SK-N-SH treated with all-trans-retinoic acid at 6 μM for 48 hours (cell line): ENCODE measurements at regions not wholly inside any gene's neighbourhood (a gene's known extent, or its start where the extent isn't known, plus 50 kb on each side); places are given as distances from the start of the nearest gene placed in this dataset.

ENCODE experiments used
- ATAC-seq: fragments of 200-7000 bp; cut with Tn5 transposase; 3 replicates; pipeline ENCODE4 v1.9.1; 2020; ENCODE audit warnings: mild to moderate bottlenecking, moderate library complexity
- ARNTL ChIP-seq: fragments of 450-650 bp; formaldehyde crosslinking; IDR thresholded peaks from 2 replicates; pipeline ENCODE4 v1.5.0; 2020; ENCODE audit warnings: low read depth, mild to moderate bottlenecking, moderate library complexity, borderline replicate concordance
- BACH2 ChIP-seq: fragments of 250-450 bp; sonication (Bioruptor Pico); IDR thresholded peaks from 2 replicates; pipeline ENCODE4 v1.9.0; 2021; ENCODE audit warnings: mild to moderate bottlenecking, borderline replicate concordance
- CSDC2 ChIP-seq: fragments of 250-450 bp; sonication (Bioruptor Pico); IDR thresholded peaks from 2 replicates; pipeline ENCODE4 v1.5.0; 2020; ENCODE audit warnings: mild to moderate bottlenecking, moderate library complexity
- GLIS3 ChIP-seq: fragments of 250-450 bp; sonication (Bioruptor Pico); IDR thresholded peaks from 2 replicates; pipeline ENCODE4 v1.5.0; 2020; ENCODE audit warnings: mild to moderate bottlenecking, moderate library complexity
- ISL1 ChIP-seq: fragments of 250-450 bp; sonication (Bioruptor Pico); IDR thresholded peaks from 2 replicates; pipeline ENCODE4 v2.1.2; 2022; ENCODE audit warnings: mild to moderate bottlenecking, moderate library complexity
- OSR1 ChIP-seq: fragments of 250-450 bp; sonication (Bioruptor Pico); IDR thresholded peaks from 2 replicates; pipeline ENCODE4 v1.8.0; 2022; ENCODE audit warnings: moderate library complexity, mild to moderate bottlenecking, inconsistent platforms
- POU6F1 ChIP-seq: fragments of 250-450 bp; sonication (Bioruptor Pico); IDR thresholded peaks from 2 replicates; pipeline ENCODE4 v1.8.0; 2021; ENCODE audit warnings: low read depth, mild to moderate bottlenecking, moderate library complexity, borderline replicate concordance
- PPARA ChIP-seq: fragments of 250-450 bp; sonication (Bioruptor Pico); IDR thresholded peaks from 2 replicates; pipeline ENCODE4 v1.5.0; 2020; ENCODE audit warnings: mild to moderate bottlenecking, borderline replicate concordance
- RARB ChIP-seq: fragments of 250-450 bp; sonication (Bioruptor Pico); IDR thresholded peaks from 2 replicates; pipeline ENCODE4 v1.8.0; 2021; ENCODE audit warnings: mild to moderate bottlenecking, moderate library complexity
- SNAI2 ChIP-seq: fragments of 250-450 bp; sonication (Bioruptor Pico); IDR thresholded peaks from 2 replicates; pipeline ENCODE4 v1.5.0; 2020; ENCODE audit warnings: mild to moderate bottlenecking, moderate library complexity
- TOX ChIP-seq: fragments of 250-450 bp; sonication (Bioruptor Pico); IDR thresholded peaks from 2 replicates; pipeline ENCODE4 v1.8.0; 2021; ENCODE audit warnings: mild to moderate bottlenecking, moderate library complexity, borderline replicate concordance
- TSHZ2 ChIP-seq: fragments of 250-450 bp; sonication (Bioruptor Pico); IDR thresholded peaks from 2 replicates; pipeline ENCODE4 v1.5.0; 2020; ENCODE audit warnings: mild to moderate bottlenecking, moderate library complexity
- ZC3H10 ChIP-seq: fragments of 250-450 bp; sonication (Bioruptor Pico); IDR thresholded peaks from 2 replicates; pipeline ENCODE4 v1.5.1; 2021; ENCODE audit warnings: mild to moderate bottlenecking, moderate library complexity
- ZFP3 ChIP-seq: fragments of 250-450 bp; sonication (Bioruptor Pico); IDR thresholded peaks from 2 replicates; pipeline ENCODE4 v1.5.0; 2020; ENCODE audit warnings: mild to moderate bottlenecking, moderate library complexity
- ZFP30 ChIP-seq: fragments of 450-650 bp; formaldehyde crosslinking; IDR thresholded peaks from 2 replicates; pipeline ENCODE4 v1.5.0; 2022; ENCODE audit warnings: mild to moderate bottlenecking, moderate library complexity
- ZNF565 ChIP-seq: fragments of 450-650 bp; formaldehyde crosslinking; conservative IDR thresholded peaks from 2 replicates; pipeline ENCODE4 v1.5.0; 2020; ENCODE audit warnings: low read depth, mild to moderate bottlenecking, moderate library complexity
- ZNF70 ChIP-seq: fragments of 450-650 bp; formaldehyde crosslinking; IDR thresholded peaks from 2 replicates; pipeline ENCODE4 v1.5.0; 2020; ENCODE audit warnings: mild to moderate bottlenecking, moderate library complexity
- ZNF8 ChIP-seq: fragments of 450-650 bp; formaldehyde crosslinking; IDR thresholded peaks from 2 replicates; pipeline ENCODE4 v1.5.0; 2020; ENCODE audit warnings: mild to moderate bottlenecking, moderate library complexity
- TF ChIP-seq, protein P1 (sequence below): fragments of 250-450 bp; sonication (Bioruptor Pico); IDR thresholded peaks from 2 replicates; pipeline ENCODE4 v1.5.1; 2021; ENCODE audit warnings: mild to moderate bottlenecking, moderate library complexity
- TF ChIP-seq, protein P2 (sequence below): fragments of 250-450 bp; sonication (Bioruptor Pico); IDR thresholded peaks from 2 replicates; pipeline ENCODE4 v1.8.0; 2020; ENCODE audit warnings: mild to moderate bottlenecking, moderate library complexity, borderline replicate concordance

DNA sequence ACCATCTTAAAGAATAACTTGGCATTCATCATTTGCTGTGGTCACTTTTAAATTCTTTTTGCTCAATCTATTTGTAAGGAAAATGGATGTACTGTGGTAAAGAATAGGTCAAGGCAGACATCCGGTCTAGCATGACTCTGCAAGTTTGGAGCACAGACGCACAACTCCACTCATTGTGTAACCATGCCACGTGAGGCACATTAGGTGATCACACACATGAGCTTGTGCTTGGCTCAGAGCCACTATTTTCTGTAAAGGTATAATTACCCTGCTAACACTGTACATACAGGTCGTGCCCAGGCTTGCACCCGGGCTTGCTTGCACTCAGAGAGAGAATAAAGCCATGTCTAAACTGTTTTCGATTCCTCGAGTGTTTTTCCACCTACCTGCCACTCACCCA, 1289.1 kb upstream of the ADGRB3 start:
- TF ChIP-seq SNAI2 (CRISPR knock-in tag) (no peak), TOX (CRISPR knock-in tag) (no peak), ZNF8 (no peak), ZNF70 (CRISPR knock-in tag) (no peak), OSR1 (no peak), PPARA (CRISPR knock-in tag) (no peak), ZNF565 (CRISPR knock-in tag) (no peak), CSDC2 (no peak)
- no peak for ATAC-seq

DNA sequence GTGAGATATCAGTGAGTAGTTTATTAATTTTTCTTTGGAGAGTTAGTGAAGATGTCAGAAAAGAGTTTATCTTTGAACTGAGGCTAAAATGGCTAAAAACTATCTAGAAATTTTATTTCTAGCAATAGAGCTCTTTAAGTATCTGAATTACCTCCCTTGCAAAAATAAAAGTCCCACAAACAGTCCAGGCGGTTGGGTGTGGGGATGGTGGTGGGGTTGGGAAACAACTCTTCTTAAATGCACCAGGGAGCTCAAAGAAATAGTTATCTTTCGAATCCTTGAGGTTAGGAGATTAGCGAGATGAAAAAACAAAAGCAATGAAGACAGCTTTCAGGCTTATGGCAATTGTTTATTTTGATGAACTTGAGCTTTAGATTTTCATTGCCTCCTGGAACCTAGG, 1299.1 kb upstream of the ADGRB3 start:
- no peak for TF ChIP-seq RARB (CRISPR knock-in tag)
- no peak for TF ChIP-seq ZFP30
- TF ChIP-seq SNAI2 (CRISPR knock-in tag) = no peak
- TF ChIP-seq ZC3H10 (CRISPR knock-in tag) = no peak
- no peak for TF ChIP-seq CSDC2
- no peak for TF ChIP-seq ZFP3 (CRISPR knock-in tag)
- TF ChIP-seq, protein P1, sequence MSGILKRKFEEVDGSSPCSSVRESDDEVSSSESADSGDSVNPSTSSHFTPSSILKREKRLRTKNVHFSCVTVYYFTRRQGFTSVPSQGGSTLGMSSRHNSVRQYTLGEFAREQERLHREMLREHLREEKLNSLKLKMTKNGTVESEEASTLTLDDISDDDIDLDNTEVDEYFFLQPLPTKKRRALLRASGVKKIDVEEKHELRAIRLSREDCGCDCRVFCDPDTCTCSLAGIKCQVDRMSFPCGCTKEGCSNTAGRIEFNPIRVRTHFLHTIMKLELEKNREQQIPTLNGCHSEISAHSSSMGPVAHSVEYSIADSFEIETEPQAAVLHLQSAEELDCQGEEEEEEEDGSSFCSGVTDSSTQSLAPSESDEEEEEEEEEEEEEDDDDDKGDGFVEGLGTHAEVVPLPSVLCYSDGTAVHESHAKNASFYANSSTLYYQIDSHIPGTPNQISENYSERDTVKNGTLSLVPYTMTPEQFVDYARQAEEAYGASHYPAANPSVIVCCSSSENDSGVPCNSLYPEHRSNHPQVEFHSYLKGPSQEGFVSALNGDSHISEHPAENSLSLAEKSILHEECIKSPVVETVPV = no peak
- no peak for TF ChIP-seq ARNTL (CRISPR knock-in tag)
- no peak for TF ChIP-seq BACH2 (CRISPR knock-in tag)
- ATAC-seq = no peak

DNA sequence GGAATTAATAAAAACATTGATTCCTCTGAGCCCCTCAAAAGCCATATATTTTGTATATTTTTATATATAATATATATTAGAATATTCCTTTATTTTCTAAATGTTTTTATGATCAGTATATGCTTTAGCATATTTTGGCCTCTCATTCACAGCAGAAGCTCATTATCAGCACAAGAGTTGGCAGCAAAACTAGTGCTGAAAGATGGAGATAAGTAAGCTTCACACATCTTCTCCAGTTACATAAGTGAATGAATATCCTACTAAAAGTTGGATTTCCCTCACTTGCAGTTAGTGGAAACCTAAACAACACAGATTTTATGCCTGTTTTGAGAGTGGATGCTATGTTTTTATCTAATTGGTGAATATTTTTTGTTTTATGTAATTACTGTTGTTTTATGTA, 1303.8 kb upstream of the ADGRB3 start:
- no peak for ATAC-seq

More for the DNA sequence above, 1303.8 kb upstream of the ADGRB3 start:
- TF ChIP-seq GLIS3 (no peak), OSR1 (no peak), ZNF8 (no peak), TOX (CRISPR knock-in tag) (no peak), SNAI2 (CRISPR knock-in tag) (no peak), ZNF70 (CRISPR knock-in tag) (no peak), POU6F1 (CRISPR knock-in tag) (no peak), BACH2 (CRISPR knock-in tag) (no peak), TSHZ2 (CRISPR knock-in tag) (no peak), ISL1 (CRISPR knock-in tag) (no peak), CSDC2 (no peak), ARNTL (CRISPR knock-in tag) (no peak), ZC3H10 (CRISPR knock-in tag) (no peak)
- TF ChIP-seq, protein P2, sequence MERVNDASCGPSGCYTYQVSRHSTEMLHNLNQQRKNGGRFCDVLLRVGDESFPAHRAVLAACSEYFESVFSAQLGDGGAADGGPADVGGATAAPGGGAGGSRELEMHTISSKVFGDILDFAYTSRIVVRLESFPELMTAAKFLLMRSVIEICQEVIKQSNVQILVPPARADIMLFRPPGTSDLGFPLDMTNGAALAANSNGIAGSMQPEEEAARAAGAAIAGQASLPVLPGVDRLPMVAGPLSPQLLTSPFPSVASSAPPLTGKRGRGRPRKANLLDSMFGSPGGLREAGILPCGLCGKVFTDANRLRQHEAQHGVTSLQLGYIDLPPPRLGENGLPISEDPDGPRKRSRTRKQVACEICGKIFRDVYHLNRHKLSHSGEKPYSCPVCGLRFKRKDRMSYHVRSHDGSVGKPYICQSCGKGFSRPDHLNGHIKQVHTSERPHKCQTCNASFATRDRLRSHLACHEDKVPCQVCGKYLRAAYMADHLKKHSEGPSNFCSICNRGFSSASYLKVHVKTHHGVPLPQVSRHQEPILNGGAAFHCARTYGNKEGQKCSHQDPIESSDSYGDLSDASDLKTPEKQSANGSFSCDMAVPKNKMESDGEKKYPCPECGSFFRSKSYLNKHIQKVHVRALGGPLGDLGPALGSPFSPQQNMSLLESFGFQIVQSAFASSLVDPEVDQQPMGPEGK = no peak
- TF ChIP-seq, protein P1 = no peak
